ENCODE measurements at regions not wholly inside any gene's neighbourhood (a gene's known extent, or its start where the extent isn't known, plus 50 kb on each side); places are given as distances from the start of the nearest gene placed in this dataset.

- Mint-ChIP-seq H3K27ac (ENCODE audit: unreplicated experiment) (peak overlapping the region; percentile 63), H3K36me3 (ENCODE audit: low read depth) (no peaks in the 10 kb centered on the region), H3K27me3 (ENCODE audit: low read depth) (no peaks in the 10 kb centered on the region), H3K9me3 (ENCODE audit: low read depth) (no peaks in the 10 kb centered on the region), H3K4me3 (ENCODE audit: unreplicated experiment) (no peak overlapping the region), H3K4me1 (ENCODE audit: low read depth) (peaks cover 28% of the 10 kb centered on the region)
- no peak for TF ChIP-seq CTCF (IDR thresholded peaks at IDR 0.05)
- DNase-seq (ENCODE audit: low spot score): no peak
Observed at GRCh38 chr3:34783876-34784275, 855.4 kb upstream of the ARPP21 start.

GRCh38 chr3:34793057-34793456 is 846.3 kb upstream of the ARPP21 start:
- peaks cover 10% of the 10 kb centered on the region for H3K4me1 Mint-ChIP-seq (ENCODE audit: low read depth)
- H3K27ac Mint-ChIP-seq (ENCODE audit: unreplicated experiment): no peak overlapping the region
- peaks cover 5% of the 10 kb centered on the region for H3K27me3 Mint-ChIP-seq (ENCODE audit: low read depth)
- no peaks in the 10 kb centered on the region for H3K9me3 Mint-ChIP-seq (ENCODE audit: low read depth)
- no peak for TF ChIP-seq CTCF (IDR thresholded peaks at IDR 0.05)
- no peaks in the 10 kb centered on the region for H3K36me3 Mint-ChIP-seq (ENCODE audit: low read depth)
- no peak overlapping the region for H3K4me3 Mint-ChIP-seq (ENCODE audit: unreplicated experiment)
- no peak for DNase-seq (ENCODE audit: low spot score)

GRCh38 chr3:34807611-34808010 is 831.7 kb upstream of the ARPP21 start:
- H3K27me3 Mint-ChIP-seq (ENCODE audit: low read depth): peaks cover 2% of the 10 kb centered on the region
- H3K36me3 Mint-ChIP-seq (ENCODE audit: low read depth): no peaks in the 10 kb centered on the region
- H3K9me3 Mint-ChIP-seq (ENCODE audit: low read depth): peaks cover 4% of the 10 kb centered on the region
- H3K4me1 Mint-ChIP-seq (ENCODE audit: low read depth): no peaks in the 10 kb centered on the region
- H3K27ac Mint-ChIP-seq (ENCODE audit: unreplicated experiment): no peak overlapping the region
- no peak overlapping the region for H3K4me3 Mint-ChIP-seq (ENCODE audit: unreplicated experiment)
- TF ChIP-seq CTCF (IDR thresholded peaks at IDR 0.05): no peak
- DNase-seq (ENCODE audit: low spot score): no peak

- Mint-ChIP-seq H3K27me3 (ENCODE audit: low read depth) (peaks cover 2% of the 10 kb centered on the region), H3K27ac (ENCODE audit: unreplicated experiment) (no peak overlapping the region), H3K4me3 (ENCODE audit: unreplicated experiment) (no peak overlapping the region), H3K36me3 (ENCODE audit: low read depth) (no peaks in the 10 kb centered on the region), H3K9me3 (ENCODE audit: low read depth) (peaks cover 4% of the 10 kb centered on the region), H3K4me1 (ENCODE audit: low read depth) (no peaks in the 10 kb centered on the region)
- no peak for TF ChIP-seq CTCF (IDR thresholded peaks at IDR 0.05)
- DNase-seq (ENCODE audit: low spot score): no peak
Observed at GRCh38 chr3:34808287-34808686, 831.0 kb upstream of the ARPP21 start.

- H3K27ac Mint-ChIP-seq (ENCODE audit: unreplicated experiment): no peak overlapping the region
Observed at GRCh38 chr3:34828847-34829246, 810.5 kb upstream of the ARPP21 start.

More at GRCh38 chr3:34828847-34829246, 810.5 kb upstream of the ARPP21 start:
- Mint-ChIP-seq H3K27me3 (ENCODE audit: low read depth) (peaks cover 2% of the 10 kb centered on the region), H3K9me3 (ENCODE audit: low read depth) (peaks cover 8% of the 10 kb centered on the region), H3K36me3 (ENCODE audit: low read depth) (peaks cover 2% of the 10 kb centered on the region), H3K4me1 (ENCODE audit: low read depth) (no peaks in the 10 kb centered on the region), H3K4me3 (ENCODE audit: unreplicated experiment) (no peak overlapping the region)
- DNase-seq (ENCODE audit: low spot score): no peak
- TF ChIP-seq CTCF (IDR thresholded peaks at IDR 0.05): no peak
